KOPT-K1 (cell line): ENCODE measurements at regions not wholly inside any gene's neighbourhood (a gene's known extent, or its start where the extent isn't known, plus 50 kb on each side); places are given as distances from the start of the nearest gene placed in this dataset.

Experiments used
- H3K27ac ChIP-seq: fragments of 200-600 bp; sonication (generic); 2 replicates; pipeline ENCODE4 v1.5.1; 2016; ENCODE audit warnings: antibody characterized with exemption, mild to moderate bottlenecking, low read depth, low read length; ENCODE audit not compliant: poor library complexity, severe bottlenecking
- H3K36me3 ChIP-seq: fragments of 200-600 bp; sonication (generic); 2 replicates; pipeline ENCODE4 v1.5.1; 2017; ENCODE audit warnings: antibody characterized with exemption, mild to moderate bottlenecking, low read length, moderate library complexity; ENCODE audit not compliant: insufficient read depth
- H3K9me3 ChIP-seq: fragments of 200-600 bp; sonication (generic); 2 replicates; pipeline ENCODE4 v1.5.1; 2017; ENCODE audit warnings: antibody characterized with exemption, low read length, mild to moderate bottlenecking; ENCODE audit not compliant: insufficient read depth, poor library complexity, severe bottlenecking

- H3K36me3 ChIP-seq: no peaks in the 10 kb centered on the region
- peaks cover 16% of the 10 kb centered on the region for H3K9me3 ChIP-seq
- no peak overlapping the region for H3K27ac ChIP-seq
These were observed 934.7 kb upstream of the PRMT6 start for GRCh38 chr1:106121728-106122127.

GRCh38 chr1:106134561-106134960 is 921.9 kb upstream of the PRMT6 start:
- Histone ChIP-seq H3K36me3 (no peaks in the 10 kb centered on the region), H3K9me3 (no peaks in the 10 kb centered on the region), H3K27ac (no peak overlapping the region)

DNA sequence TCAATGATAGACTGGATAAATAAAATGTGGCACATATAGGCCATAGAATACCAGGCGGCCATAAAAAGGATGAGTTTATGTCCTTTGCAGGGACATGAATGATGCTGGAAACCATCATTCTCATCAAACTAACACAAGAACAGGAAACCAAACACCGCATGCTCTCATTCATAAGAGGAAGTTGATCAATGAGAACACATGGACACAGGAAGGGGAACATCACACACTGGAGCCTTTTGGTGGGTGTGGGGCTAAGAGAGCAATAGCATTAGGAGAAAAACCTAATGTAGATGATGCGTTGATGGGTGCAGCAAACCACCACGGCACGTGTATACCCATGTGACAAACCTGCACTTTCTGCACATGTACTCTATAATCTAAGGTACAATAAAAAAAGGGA is 883.4 kb upstream of the PRMT6 start:
- Histone ChIP-seq H3K36me3 (no peaks in the 10 kb centered on the region), H3K9me3 (no peaks in the 10 kb centered on the region), H3K27ac (no peak overlapping the region)

GRCh38 chr1:106178791-106179190 is 877.7 kb upstream of the PRMT6 start:
- H3K36me3 ChIP-seq: no peaks in the 10 kb centered on the region
- H3K9me3 ChIP-seq: no peaks in the 10 kb centered on the region
- no peak overlapping the region for H3K27ac ChIP-seq

- Histone ChIP-seq H3K36me3 (no peaks in the 10 kb centered on the region), H3K9me3 (no peaks in the 10 kb centered on the region), H3K27ac (no peak overlapping the region)
These were observed 874.6 kb upstream of the PRMT6 start for GRCh38 chr1:106181866-106182265.

DNA sequence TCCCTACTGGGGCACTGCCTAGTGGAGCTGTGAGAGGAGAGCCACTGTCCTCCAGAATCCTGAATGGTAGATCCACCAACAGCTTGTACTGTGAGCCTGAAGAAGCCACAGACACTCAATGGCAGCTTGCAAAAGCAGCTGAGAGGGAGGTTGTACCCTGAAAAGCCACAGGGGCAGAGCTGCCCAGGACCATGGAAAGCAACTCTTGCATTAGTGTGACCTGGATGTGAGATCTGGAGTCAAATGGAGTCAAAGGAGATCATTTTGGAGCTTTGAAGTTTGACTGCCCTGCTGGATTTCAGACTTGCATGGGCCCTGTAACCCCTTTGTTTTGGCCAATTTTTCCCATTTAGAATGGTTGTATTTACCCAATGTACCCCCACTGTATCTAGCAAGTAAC is 871.4 kb upstream of the PRMT6 start:
- no peaks in the 10 kb centered on the region for H3K9me3 ChIP-seq
- no peak overlapping the region for H3K27ac ChIP-seq
- H3K36me3 ChIP-seq: no peaks in the 10 kb centered on the region

DNA sequence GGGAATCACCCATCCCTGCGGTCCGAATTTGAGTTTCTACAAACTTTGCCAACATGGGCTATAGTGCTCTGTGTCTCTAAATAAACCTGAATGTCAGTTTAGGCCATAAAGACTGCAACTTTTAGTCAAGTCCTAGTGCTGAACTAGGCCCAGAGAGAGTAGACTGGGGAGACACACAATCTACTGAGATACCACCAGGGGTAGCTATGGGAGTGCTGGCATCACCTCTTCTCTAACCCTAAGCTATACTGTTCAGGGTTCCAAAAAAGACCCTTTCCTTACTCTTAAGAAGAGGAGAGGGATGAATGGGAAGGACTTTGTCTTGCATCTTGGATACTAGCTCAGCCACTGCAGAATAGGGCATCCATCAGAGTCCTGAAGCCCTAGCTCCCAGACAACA is 866.7 kb upstream of the PRMT6 start:
- H3K27ac ChIP-seq: no peak overlapping the region
- H3K9me3 ChIP-seq: no peaks in the 10 kb centered on the region

GRCh38 chr1:106194206-106194605 is 862.3 kb upstream of the PRMT6 start:
- no peaks in the 10 kb centered on the region for H3K36me3 ChIP-seq
- no peak overlapping the region for H3K27ac ChIP-seq

More for the DNA sequence above, 866.7 kb upstream of the PRMT6 start:
- H3K36me3 ChIP-seq: no peaks in the 10 kb centered on the region

DNA sequence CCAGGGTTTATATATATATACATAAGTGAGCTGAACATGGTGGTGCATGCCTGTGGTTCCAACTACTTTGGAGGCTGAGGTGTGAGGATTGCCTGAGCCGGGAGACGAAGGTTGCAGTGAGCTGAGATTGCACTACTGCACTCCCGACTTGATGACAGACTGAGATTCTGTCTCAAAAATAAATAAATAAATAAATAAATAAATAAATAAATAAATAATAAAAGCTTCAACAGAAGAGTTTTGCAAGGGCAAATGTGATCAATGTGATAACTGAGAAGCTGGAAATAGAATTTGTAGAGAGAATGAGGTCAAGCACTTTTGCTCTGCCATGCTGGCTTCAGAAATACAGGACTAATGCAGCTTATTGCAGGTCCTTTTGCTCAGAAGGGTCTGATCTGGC is 855.8 kb upstream of the PRMT6 start:
- no peaks in the 10 kb centered on the region for H3K36me3 ChIP-seq

More at GRCh38 chr1:106194206-106194605, 862.3 kb upstream of the PRMT6 start:
- no peaks in the 10 kb centered on the region for H3K9me3 ChIP-seq

GRCh38 chr1:106207185-106207584 is 849.3 kb upstream of the PRMT6 start:
- Histone ChIP-seq H3K27ac (no peak overlapping the region), H3K9me3 (no peaks in the 10 kb centered on the region), H3K36me3 (no peaks in the 10 kb centered on the region)

More for the DNA sequence above, 855.8 kb upstream of the PRMT6 start:
- no peaks in the 10 kb centered on the region for H3K9me3 ChIP-seq
- no peak overlapping the region for H3K27ac ChIP-seq

DNA sequence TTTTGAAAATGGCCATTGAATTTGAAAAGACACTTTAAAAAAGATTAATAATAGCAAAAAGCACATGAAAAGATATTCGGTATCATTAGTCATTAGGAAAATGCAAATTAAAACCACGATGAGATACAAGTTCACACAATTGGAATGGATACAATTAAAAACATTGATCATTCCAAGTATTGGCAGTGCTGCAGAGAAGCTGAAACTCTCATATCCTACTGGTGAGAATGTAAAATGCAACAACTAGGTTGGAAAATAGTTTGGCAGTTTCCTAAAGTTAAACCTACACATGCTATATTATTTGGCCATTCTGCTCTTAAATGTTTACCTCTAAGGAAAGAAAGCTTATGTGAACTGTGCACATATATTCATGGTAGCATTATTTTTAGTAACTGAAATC is 838.7 kb upstream of the PRMT6 start:
- no peaks in the 10 kb centered on the region for H3K9me3 ChIP-seq
- H3K27ac ChIP-seq: no peak overlapping the region
- H3K36me3 ChIP-seq: no peaks in the 10 kb centered on the region

GRCh38 chr1:106222403-106222802 is 834.1 kb upstream of the PRMT6 start:
- Histone ChIP-seq H3K27ac (no peak overlapping the region), H3K9me3 (no peaks in the 10 kb centered on the region), H3K36me3 (no peaks in the 10 kb centered on the region)

DNA sequence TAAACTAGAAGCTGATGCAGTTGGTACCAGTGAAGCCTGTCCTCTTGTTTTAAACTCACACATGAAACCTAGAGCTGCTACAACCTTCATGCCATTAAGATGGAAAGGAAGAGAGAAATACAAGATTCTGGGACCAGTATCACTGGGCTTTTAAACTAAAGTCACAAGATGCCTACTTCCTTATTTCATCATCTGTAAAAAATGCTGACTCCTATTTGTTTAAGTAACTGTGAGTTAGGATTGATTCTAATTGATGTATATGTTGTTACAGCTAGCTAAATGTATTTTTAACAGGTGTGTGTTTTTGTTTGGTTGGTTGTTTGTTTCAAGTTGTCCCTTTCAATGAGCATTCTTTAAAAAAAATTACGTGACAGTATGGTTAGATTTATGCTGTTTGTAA is 833.3 kb upstream of the PRMT6 start:
- Histone ChIP-seq H3K9me3 (no peaks in the 10 kb centered on the region), H3K36me3 (no peaks in the 10 kb centered on the region), H3K27ac (no peak overlapping the region)

- Histone ChIP-seq H3K36me3 (no peaks in the 10 kb centered on the region), H3K27ac (no peak overlapping the region), H3K9me3 (no peaks in the 10 kb centered on the region)
These were observed 832.0 kb upstream of the PRMT6 start for GRCh38 chr1:106224426-106224825.

GRCh38 chr1:106225403-106225802 is 831.1 kb upstream of the PRMT6 start:
- Histone ChIP-seq H3K27ac (no peak overlapping the region), H3K36me3 (no peaks in the 10 kb centered on the region), H3K9me3 (no peaks in the 10 kb centered on the region)

GRCh38 chr1:106226550-106226949 is 829.9 kb upstream of the PRMT6 start:
- Histone ChIP-seq H3K36me3 (no peaks in the 10 kb centered on the region), H3K27ac (no peak overlapping the region), H3K9me3 (no peaks in the 10 kb centered on the region)

DNA sequence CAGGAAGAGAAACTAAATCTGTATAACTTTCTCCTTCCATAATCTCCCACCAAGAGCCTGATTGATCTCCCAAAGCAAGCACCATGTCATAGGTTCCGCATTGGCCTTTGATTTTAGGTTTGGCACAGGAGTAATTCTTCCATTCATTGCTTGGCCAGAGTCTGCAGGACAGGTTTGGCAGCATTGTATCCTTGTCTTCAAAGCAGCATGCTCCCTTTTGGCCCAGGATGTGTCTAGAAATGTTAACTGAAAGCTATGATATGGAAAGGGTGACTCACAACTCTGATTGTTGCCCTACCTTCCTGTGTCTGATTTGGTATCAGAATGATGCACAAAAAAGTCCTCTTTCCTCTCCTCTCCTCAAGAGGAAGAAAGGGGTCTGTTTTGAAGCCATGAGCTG is 824.3 kb upstream of the PRMT6 start:
- H3K36me3 ChIP-seq: no peaks in the 10 kb centered on the region
- H3K9me3 ChIP-seq: no peaks in the 10 kb centered on the region
- H3K27ac ChIP-seq: no peak overlapping the region
